LoVo (cell line): ENCODE measurements at regions not wholly inside any gene's neighbourhood (a gene's known extent, or its start where the extent isn't known, plus 50 kb on each side); places are given as distances from the start of the nearest gene placed in this dataset.

Experiments
- DNase-seq: peaks from one replicate; pipeline ENCODE4 v3.0.0-alpha.2; 2016; ENCODE audit warnings: low spot score

DNA sequence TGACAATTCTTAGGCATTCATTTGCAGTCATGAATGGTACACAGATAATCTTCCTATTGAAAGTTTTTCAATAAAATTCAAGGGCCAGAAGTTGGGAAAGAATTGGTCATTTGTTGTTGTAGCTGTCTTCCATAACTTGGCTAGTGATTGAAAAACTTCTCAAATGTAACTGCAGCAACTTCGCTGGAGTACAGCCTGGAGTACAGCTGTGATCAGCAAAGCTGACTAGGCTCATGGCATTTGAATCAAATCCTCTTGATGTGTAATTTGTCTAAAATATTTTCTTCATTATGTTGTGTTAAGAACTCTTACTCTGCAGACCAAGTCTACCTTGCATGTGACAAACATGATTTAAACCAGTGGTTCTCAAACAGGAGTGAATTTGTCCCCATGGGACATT lies 226.5 kb upstream of the STEAP1 start:
- DNase-seq = no peak

DNA sequence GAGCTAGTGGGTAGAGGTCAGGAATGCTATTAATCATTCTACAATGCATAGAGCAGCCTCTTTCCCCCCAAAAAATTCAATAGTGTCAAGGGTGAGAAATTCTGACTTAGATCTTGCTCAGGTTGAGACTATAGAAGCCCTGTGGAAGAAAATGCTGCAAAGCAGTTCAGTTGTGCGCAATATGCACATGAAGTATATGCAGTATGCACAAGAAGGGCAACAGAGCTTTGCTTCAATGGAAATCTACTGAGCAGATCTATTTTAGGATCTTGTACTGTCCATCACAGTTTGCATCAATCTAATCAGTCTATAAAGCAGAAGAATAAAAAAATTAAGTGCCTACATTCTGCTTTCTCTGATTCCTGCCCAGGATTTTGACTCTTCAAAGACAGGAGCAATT lies 225.8 kb upstream of the STEAP1 start:
- DNase-seq = no peak

DNA sequence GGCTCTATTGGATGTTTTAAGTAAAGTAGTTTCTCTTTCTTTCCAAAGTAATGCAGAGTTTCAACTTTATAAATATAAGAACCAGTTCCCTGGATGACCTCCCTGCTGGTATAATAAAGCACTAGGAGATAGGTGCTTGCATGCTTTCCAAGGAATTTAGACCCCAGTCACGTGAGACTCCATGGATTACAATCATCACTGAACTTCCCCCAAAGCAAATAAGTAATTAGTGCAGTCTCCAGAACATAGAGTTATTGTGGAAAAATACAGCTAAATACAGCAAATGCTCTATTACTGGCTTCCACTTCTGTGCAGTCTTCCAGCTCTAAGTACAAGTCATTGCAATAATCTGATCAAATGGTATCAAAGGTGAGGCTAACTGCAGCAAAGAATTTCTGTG lies 220.2 kb upstream of the STEAP1 start:
- no peak for DNase-seq

DNA sequence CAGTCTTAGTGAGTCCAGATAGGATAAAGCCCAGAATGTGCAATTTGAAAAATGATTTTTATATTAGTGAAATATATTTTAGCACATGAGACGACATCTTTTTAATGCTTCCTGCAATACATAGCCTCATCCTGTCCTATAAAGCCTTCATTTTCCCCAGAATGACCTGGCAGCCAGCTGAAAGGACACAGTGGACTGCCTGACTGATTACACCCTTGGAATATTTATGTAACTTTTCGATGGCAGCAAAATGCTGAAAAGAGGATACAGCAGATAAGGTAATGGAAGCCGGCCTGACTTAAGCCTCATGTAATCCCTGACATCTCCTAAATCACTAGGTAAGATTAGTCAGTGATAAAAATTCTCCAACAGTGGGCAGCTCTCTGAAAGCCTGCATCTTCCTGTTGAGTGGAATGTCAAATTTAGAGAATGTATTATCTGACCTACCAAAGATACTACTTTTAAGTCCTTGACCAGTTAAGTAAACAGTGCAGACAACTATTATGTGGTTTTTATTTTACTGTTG lies 210.7 kb upstream of the STEAP1 start:
- no peak for DNase-seq

DNA sequence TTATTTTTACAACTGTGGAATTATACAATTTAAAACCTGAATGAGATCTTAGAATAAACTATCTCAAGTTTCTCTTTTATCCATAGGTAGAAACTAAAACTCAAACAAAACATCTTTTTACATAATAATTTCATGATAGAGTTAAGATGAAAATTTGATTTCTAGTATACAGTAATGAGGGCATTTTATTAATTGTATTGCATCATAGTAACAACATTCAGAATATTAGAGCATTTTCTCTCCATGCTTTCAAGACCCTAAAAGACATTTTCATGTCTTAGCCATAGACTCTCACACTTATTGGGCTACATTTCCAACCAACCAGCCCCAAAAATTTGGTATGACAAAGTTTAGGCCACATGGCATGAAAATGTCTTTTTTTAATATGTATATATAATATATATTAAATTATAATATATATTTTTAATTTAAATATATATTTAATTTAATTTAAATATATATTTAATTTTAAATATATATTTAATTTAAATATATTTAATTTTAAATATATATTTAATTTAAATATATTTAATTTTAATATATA lies 195.7 kb upstream of the STEAP1 start:
- DNase-seq = no peak

DNA sequence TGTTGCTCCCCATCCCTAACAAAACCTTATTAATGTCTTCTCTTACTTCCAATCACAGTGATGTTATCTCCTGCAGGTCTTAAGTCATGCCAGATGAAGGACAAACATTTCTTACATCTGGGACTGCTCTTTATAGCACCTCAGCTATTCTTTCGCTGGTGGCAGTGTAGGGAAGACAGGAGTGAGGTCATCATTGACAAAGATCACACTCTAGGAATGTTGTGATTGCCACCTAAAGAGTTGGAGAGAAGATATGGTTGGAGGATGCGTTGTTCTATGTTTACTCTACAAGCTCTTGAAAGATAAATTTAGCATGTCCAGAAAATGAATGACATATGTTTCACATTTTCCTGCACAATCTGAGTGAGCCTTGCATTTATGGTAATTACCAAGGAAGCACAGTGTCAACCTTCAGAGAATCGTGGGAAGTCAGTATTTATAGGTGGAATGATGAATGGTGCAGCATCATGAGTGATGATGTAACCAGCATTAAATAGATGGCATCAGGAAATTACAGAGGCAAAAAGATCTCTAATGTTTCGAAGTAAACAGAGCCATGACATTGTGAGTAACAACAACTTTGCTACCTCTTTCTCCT lies 188.1 kb upstream of the STEAP1 start:
- no peak for DNase-seq

DNA sequence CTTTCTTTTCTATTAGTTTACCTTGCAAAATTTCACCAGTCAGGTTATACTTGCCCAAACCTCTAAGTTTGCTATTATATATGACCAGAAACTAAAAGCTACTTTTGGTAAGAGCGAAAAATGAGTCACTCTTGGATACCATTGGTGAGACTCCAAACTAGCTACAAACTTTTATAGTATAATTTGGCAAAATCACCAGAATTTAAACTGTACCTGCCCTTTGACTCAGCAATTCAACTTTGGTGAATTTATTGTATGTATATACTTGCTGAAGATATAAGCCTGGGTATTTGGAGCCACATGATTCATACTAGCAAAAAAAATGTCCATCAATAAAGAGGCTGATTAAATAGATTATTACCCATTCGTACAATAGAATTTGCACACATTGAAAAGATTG lies 178.7 kb upstream of the STEAP1 start:
- no peak for DNase-seq

DNA sequence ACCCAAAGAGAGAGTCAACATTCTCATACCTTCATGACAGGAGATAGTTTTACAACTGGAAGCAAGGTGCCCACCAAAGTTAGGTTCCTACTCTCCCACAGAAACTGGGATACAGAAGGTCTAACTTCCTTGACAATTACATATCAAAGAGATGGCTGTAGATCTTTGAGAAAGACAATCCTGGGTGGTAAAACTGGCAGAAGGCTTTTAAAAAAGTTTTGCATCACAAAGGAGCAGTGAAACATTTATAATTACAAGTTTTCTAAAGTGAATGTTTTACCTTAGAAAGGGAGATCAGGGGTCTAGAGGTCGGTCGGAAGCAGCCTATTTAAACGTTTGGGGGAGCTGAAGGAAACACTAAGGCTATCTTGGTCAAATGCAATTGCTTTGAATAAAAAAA lies 166.6 kb upstream of the STEAP1 start:
- DNase-seq = no peak

DNA sequence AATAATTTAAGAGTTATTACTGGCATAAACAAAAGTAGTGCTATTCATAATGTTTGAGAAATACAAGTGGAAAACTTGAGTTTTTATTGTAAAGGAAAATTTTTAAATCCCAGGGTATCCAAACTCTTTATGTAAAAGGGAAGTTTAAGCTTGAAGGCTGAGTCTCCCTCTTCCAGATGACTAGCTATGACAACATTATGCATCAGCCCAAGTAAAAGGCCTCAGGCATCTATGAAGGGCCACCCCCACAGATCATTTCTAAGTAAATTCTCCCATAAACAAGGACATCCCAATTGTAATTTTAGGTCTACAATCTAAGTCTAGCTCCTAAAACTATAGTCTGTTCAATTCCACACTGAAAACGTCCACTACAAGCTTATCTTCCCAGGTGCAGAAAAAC lies 166.2 kb upstream of the STEAP1 start:
- no peak for DNase-seq

DNA sequence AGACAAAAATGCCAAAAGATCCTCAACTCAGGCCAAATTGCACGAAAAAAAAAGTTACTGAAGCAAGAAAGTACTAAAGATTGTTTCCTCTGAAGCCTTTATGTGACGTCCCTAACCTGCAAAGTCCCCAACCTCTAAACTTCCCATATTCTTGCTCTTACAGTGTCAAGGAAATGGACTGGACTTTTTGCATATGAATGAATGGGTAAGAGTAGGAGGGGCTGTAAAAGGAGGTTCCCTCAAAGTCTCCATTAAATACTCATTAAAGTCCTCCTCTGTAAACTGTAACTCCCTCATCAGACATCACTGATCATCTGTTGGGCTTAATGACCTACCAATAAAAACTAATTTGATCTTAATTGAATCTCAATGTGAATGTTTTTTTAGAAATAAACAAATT lies 164.8 kb upstream of the STEAP1 start:
- DNase-seq = no peak

DNA sequence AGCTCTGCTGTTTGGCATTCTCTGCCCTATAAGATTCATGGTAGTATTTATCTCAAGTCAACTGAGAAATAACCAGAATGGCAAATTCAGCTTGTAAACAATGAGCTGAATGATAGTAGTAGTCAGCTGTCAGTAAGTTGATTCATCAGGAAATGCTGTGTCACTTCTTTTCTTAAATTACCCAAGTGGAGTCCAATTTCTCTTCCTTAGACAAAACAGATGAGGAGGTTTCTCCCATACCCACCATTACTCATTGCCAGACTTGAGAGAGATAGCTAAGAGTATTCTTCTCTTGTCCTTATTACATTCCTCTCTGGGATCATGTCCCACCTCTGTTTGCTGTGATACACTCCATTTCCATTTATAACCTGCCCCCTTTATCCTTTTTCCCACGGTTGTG lies 159.8 kb upstream of the STEAP1 start:
- no peak for DNase-seq

DNA sequence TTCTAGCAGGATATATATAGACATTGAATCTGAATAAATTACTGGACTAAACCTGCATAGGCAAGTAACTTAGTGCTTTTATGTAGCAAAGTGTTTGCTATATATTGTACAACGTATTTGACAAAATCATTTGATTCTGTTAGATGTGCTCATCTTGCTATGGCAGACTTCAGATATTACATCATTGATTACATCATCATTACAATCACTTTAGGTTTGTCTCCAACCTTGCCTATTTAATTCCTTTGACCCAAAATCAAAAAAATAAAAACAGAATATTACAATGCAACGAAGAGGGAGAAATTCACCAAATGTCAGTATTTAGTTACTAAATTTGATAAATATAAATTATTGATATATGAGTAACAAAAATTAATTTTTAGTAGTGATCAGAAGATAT lies 155.7 kb upstream of the STEAP1 start:
- no peak for DNase-seq

DNA sequence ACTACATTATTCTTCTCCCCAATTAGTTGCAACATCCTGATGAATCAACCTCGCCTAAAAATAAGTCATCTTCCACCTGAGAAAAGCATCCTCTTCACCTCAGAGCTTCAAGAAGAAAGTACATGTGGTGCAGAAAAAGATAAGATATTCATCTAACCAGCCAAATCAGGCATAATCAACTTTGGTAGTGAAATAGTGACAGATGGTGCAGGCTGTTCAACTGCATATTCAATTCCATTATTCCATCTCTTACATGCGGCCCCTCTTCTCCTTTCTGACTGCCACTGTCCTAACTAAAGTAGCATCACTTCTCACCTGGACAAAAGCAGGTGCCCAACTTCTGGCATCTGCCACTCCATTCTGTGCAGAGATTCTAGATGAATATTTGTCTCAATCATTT lies 148.4 kb upstream of the STEAP1 start:
- DNase-seq = no peak

DNA sequence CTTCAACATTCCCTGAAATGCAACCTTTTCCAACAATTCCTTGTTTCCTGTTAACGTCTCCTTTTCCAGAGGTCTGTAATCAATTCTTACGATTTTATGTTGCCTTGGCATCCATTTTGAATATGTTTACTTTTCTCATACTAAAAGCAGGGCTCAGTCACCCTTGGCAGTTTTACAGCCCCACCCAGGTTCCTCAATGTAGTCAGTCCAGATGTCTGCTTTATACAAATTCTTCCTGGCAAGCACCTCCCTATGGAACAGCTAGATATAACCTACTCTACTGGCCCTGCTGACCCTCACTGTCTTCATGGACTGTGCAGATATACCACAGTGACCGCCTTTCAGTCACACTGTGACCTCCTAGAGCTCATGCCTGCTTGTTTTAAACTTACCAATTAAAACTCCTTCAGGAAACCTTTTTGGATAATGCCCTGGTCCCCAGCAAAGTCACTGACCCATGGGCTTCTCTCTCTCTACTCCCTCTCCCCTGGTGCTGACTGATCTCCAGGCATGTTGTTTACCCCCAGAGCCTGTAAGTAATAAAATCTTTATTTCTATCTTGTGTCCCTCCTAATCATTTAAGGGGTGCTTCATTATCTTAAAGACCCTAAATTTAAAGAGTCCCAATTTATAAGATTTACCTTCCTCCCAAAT lies 147.1 kb upstream of the STEAP1 start:
- DNase-seq = no peak

DNA sequence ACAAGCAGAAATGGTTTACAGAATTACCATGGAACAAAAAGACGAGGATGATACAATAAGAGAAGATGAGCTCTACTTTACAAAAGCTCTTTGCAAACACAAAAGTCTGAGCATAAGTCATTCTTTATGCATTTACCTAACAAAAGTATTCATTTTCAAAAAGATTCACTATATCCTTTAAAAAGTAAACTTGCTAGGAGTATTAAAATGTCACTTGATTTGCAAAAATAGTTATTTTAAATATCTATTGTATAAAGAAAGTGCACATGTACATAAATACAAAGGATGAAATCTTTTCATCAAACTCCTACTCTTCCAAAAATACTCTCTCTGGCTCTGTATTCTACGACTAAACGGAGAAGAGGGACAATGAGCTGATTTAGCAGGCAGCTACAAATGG lies 146.4 kb upstream of the STEAP1 start:
- no peak for DNase-seq

DNA sequence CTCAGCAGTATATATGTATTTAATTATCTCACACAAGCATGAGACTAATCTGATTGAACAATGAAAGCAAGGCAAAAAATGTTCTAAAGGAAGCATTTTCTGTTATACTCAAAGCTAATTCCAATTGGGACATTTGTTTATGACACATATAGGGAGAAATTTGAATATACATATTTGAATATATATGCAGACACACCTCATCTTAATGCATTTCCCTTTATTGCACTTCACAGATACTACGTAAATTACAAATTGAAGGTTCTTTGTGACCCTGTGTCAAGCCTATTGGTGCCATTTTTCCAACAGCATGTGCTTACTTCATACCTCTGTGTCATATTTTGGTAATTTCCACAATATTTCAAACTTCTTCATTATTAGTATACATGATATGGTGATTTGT lies 132.1 kb upstream of the STEAP1 start:
- no peak for DNase-seq

DNA sequence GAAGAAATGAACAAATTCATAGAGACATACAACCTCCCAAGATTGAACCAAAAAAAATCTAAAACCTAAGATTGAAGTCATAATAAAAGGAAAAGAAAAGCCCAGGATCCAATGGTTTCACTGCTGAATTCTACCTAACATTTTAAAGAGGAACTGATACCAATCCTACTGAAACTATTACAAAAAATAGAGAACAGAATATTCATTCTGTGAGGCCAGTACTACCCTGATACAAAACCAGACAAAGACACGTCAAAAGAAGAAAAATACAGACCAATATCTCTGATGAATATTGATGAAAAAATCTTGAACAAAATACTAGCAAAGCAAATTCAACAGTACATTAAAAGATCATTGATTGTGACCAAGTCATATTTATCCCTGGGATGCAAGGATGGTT lies 128.5 kb upstream of the STEAP1 start:
- no peak for DNase-seq

DNA sequence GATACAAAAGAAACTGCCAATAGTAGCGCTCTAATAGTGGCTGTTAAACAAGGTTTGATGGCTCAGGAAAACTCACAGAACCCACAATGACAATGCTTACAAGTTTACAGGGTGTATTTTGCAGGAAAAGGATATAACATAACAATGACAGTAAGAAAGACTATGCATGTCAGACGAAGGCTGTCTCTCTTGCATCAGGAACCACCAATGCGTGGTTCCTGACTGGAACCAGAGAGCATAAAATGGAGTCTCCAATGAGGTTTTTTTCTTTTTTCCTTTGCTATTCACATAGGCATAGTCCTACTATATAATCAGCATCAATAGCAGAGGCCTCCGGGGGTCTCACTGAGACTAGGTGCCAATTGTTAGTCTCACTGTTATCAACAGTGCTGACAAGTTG lies 120.4 kb upstream of the STEAP1 start:
- no peak for DNase-seq

DNA sequence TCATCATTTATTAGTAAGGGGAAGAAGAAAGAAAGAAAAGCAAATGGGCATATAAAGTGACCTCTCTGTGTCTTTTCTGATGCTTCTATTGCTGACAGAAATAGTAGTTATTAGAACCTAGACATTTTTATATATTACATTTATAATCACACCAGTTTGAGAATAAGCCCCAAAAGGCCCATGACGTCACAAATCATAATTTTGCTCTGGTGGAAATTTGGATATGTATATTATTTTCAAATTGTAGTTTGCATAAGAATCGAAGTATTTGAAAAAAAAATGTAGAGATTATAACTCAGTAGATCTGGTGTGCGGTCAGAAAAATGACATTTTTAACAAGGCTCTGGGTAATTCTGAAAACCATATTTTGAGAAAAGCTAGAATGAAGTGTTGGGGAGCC lies 101.2 kb upstream of the STEAP1 start:
- no peak for DNase-seq

DNA sequence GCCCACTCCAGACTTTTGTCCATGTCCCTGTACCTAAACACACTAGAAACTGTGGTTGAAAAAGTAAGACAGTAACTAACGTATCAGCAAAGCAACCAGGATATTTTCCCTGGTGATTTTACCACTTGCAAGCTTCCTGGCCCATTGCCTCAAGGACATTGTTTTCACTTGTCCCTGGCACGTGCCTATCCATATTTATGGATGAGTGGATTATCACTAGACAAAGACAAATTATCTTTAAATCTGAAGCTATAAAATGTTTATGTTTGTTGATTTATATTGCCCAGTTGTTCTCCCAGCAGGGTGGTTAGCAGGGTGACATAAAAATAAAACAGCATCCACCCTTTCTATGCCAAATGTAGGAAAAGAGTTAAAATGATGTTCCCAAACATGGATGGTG lies 93.2 kb upstream of the STEAP1 start:
- DNase-seq = no peak

DNA sequence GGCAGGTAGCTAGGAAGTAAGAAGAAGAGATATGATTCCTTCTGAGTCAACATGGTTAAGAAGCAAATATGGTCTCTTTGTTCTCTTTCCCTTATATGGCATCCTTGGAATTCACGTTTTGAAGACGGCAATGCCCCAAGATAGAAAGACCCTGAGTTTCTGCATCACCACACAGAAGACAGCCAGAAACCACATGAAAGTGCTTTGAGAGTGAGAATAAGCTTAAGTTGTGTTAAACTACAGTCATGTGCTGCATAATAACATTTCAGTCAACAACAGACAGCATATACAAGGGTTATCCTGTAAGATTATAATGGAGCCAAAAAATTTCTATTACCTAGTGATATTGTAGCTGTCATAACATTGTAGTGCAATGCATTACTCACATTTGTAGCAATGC lies 89.9 kb upstream of the STEAP1 start:
- no peak for DNase-seq

DNA sequence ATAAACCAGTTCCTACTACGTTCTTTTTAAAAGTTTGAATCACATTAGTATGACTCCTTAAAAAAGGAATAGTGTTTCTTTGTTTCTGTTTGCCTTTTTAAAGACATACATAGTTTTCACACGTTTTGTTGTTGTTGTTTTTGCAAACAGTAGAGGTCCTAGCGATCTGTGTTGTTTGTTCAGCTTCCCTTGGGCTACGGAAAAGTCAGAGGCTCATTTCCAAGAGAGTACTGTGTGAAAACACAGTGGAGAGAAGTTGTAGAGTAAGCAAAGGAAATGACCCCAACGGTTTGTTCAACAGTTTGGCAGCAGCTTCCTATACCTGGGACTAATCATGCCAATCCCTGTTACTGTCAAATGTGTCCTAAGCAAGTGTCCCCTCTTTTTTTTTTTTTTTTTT lies 87.1 kb upstream of the STEAP1 start:
- no peak for DNase-seq

DNA sequence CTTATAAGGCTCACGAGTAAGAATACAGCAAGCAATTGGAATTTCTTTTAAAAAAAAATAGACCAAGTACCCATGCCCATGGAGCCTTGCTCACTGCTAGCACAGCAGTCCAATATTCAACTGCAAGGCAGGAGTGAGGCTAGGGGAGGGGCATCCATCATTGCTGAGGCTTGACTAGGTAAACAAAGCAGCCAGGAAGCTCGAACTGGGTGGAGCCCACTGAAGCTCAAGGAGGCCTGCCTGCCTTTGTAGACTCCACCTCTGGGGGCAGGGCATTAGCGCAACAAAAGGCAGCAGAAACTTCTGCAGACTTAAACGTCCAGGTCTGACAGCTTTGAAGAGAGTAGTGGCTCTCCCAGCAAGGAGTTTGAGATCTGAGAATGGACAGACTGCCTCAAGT lies 84.0 kb upstream of the STEAP1 start:
- DNase-seq = peak; percentile 33

DNA sequence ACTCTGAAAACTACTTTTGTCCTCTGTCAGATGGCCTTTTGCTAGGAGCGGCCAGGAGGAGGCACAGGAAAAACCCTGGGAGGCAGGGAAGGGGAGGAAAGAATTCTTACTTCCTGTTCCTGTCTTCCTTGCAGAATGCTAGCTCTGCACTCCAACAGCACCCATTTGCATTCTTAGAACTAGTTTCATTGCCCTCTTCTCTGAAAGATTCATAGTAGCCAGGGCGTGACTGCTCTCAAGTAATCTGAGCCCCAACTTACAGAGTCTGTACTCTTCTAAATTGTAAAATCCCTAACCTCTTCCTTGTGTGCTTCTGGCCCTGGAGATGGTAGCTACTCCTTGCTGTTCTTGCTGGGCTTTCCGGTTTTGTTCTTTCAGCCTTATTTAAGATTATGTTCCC lies 75.3 kb upstream of the STEAP1 start:
- DNase-seq = no peak
